Pancreas (tissue), 10 donors: ENCODE measurements at regions not wholly inside any gene's neighbourhood (a gene's known extent, or its start where the extent isn't known, plus 50 kb on each side); places are given as distances from the start of the nearest gene placed in this dataset.

Experiments used
- ATAC-seq, 4 donors: fragments of 200-7000 bp; cut with Tn5 transposase; one replicate each; pipeline versions ENCODE4 v1.8.0 to v1.9.1; 2020; ENCODE audit warnings: mild to moderate bottlenecking in 4 of 4, moderate library complexity in 4 of 4
- DNase-seq, 6 donors: peaks; one replicate each; pipeline ENCODE4 v3.0.0-alpha.2; 2020
- FAIRE-seq: peaks from 2 replicates; lab custom pipeline; 2012; peaks lifted over from hg19 to GRCh38; lab: Jason Lieb, UNC
- H3K27ac ChIP-seq, 4 donors: fragments of 200-600 bp; sonication (generic); 1 replicate in 3 of 4; 2 replicates in 1 of 4; pipeline versions ENCODE4 v1.5.0 to v1.8.0; 2020
- H3K27me3 ChIP-seq, 4 donors: fragments of 200-600 bp; one replicate each; pipeline ENCODE4 v1.8.0; 2021
- H3K36me3 ChIP-seq, 3 donors: fragments of 200-600 bp; sonication (generic) in 1 of 3; one replicate each; pipeline versions ENCODE4 v1.5.0 to v1.8.0; 2020 to 2021
- H3K4me1 ChIP-seq, 3 donors: fragments of 200-600 bp; one replicate each; pipeline ENCODE4 v1.8.0; 2021
- H3K4me3 ChIP-seq, 4 donors: fragments of 200-600 bp; sonication (generic) in 2 of 4; one replicate each; pipeline versions ENCODE4 v1.5.0 to v1.8.0; 2020 to 2021
- H3K9me3 ChIP-seq, 4 donors: fragments of 200-600 bp; one replicate each; pipeline ENCODE4 v1.8.0; 2021
- WGBS, 2 donors: extraction: QIAGEN DNeasy Blood & Tissue Kit; methylation state at CpG; one replicate each; pipeline ENCODE4 v1.1.7; 2013; 5-methylcytosine and 5-hydroxymethylcytosine counted together
- intact Hi-C, 3 donors: fragments of 100-400 bp; cut with DNase I; formaldehyde crosslinking; loops; one replicate each; pipeline versions ENCODE4 v1.11.1 to v1.14.2; 2022
- TF ChIP-seq, protein P1 (sequence below), 4 donors: fragments of 200-600 bp; sonication (generic) in 3 of 4; IDR thresholded peaks; one replicate each; pipeline versions ENCODE4 v1.5.0 to v1.8.0; 2021; ENCODE audit warnings: antibody characterized with exemption in 4 of 4
- donor health status: healthy with polysubstance abuse.
- donor health status: DM: no; HTN: no; CAD: no; lungs with moderate emphysema.
- donor health status: DM: no; HTN: no; CAD: no.
- donor health status: control.
- donor health status: control.
- donor health status: Bipolar disorder and iron deficiency.
- donor health status: DM: yes; HTN: yes; CAD: no.
- donor health status: DM: no; HTN: no; CAD: no.
- donor health status: DM: no; HTN: no; CAD: no.
- donor health status: DM: yes; HTN: yes; CAD: no.

DNA sequence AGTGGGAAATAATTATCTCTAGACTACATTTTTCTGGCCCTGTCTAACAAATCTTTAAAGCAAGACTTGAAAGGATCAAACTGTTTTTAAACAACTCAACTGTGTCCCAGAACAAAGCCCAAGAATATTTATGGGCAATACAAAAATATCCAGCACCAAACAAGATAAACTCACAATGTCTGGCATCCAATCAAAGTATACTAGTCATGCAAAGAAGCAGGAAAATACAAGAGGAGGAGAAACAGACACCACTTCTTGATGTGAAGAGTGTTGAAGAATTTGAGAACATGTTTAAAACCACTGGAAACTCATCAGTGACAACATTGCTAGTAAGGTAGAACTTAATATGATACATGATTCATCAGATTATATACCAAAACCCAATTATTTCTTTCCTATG lies 66.1 kb upstream of the CDC42EP3 start:
- ATAC-seq = no peak
- Histone ChIP-seq H3K9me3 (no peaks in the 10 kb centered on the region), H3K27me3 (no peaks in the 10 kb centered on the region), H3K4me1 (no peaks in the 10 kb centered on the region), H3K4me3 (no peak overlapping the region), H3K27ac (no peak overlapping the region), H3K36me3 (no peaks in the 10 kb centered on the region)
- DNase-seq = no peak
- intact Hi-C loops = no loop called here
- TF ChIP-seq, protein P1, sequence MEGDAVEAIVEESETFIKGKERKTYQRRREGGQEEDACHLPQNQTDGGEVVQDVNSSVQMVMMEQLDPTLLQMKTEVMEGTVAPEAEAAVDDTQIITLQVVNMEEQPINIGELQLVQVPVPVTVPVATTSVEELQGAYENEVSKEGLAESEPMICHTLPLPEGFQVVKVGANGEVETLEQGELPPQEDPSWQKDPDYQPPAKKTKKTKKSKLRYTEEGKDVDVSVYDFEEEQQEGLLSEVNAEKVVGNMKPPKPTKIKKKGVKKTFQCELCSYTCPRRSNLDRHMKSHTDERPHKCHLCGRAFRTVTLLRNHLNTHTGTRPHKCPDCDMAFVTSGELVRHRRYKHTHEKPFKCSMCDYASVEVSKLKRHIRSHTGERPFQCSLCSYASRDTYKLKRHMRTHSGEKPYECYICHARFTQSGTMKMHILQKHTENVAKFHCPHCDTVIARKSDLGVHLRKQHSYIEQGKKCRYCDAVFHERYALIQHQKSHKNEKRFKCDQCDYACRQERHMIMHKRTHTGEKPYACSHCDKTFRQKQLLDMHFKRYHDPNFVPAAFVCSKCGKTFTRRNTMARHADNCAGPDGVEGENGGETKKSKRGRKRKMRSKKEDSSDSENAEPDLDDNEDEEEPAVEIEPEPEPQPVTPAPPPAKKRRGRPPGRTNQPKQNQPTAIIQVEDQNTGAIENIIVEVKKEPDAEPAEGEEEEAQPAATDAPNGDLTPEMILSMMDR (IDR thresholded peaks at IDR 0.05) = no peak
- peak; percentile 71 for FAIRE-seq

DNA sequence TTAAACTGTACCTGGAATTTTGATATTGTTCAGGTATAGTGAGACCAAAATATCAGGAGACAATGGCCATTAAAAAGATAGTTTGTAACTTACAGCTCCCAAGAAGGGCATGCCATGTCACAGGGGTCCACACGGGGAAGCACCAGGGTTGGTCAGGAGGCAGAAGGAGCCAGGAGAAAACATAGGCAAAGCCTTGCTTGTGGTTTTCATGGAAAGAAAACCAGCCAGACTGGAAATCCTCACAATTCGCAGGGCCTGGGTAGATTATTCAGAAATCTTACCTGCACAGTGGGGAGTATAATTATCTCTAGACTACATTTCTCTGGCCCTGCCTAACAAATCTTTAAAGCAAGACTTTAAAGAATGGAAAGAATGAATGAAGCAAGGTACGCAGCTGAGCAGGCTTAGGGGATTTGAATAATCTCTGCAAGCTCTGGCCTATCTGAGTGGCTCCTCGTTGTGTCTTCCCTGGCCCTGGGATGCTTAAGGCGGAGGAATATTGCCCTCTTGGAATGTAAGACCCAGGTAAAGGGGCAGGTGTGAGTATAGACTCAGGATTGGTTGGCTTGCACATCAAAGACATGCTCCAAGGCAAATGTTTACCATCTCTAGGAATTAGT lies 66.9 kb upstream of the CDC42EP3 start:
- FAIRE-seq = no peak

DNA sequence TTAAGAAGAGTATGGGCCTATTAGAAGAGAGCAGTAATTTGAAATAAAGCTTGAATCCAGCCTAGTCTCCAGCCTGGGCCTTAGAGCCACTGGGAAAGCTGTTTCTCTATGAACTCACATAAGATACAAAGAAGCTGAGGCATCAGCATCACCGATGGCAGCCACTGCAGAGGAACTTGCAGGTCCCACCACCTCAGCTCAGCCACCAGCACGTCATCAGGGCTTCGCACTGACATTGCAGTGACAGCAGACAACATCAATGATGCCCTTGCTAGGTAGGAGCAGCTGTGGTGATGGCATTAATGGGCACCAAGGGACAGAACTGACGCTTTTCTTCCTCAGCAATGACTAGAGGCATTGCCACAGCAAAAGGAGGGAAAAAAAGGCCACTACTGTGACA lies 67.7 kb upstream of the CDC42EP3 start:
- Histone ChIP-seq H3K4me3 (no peak overlapping the region), H3K9me3 (no peaks in the 10 kb centered on the region), H3K27ac (no peak overlapping the region), H3K36me3 (no peaks in the 10 kb centered on the region), H3K4me1 (no peaks in the 10 kb centered on the region), H3K27me3 (no peaks in the 10 kb centered on the region)
- TF ChIP-seq, protein P1 (IDR thresholded peaks at IDR 0.05) = no peak
- ATAC-seq (no peak), FAIRE-seq (no peak), DNase-seq (no peak)
- intact Hi-C loops = no loop called here
- WGBS, 2 donors = 93 to 96% methylated on average over 4 of the region's 4 CpGs

More for the DNA sequence above, 66.9 kb upstream of the CDC42EP3 start:
- Histone ChIP-seq H3K4me1 (no peaks in the 10 kb centered on the region), H3K27ac (no peak overlapping the region), H3K4me3 (no peak overlapping the region), H3K9me3 (no peaks in the 10 kb centered on the region), H3K27me3 (no peaks in the 10 kb centered on the region), H3K36me3 (no peaks in the 10 kb centered on the region)
- WGBS, 2 donors = 74 to 77% methylated on average over 5 of the region's 5 CpGs
- DNase-seq (no peak), ATAC-seq (no peak)
- TF ChIP-seq, protein P1 (IDR thresholded peaks at IDR 0.05) = no peak
- intact Hi-C loops = no loop called here

DNA sequence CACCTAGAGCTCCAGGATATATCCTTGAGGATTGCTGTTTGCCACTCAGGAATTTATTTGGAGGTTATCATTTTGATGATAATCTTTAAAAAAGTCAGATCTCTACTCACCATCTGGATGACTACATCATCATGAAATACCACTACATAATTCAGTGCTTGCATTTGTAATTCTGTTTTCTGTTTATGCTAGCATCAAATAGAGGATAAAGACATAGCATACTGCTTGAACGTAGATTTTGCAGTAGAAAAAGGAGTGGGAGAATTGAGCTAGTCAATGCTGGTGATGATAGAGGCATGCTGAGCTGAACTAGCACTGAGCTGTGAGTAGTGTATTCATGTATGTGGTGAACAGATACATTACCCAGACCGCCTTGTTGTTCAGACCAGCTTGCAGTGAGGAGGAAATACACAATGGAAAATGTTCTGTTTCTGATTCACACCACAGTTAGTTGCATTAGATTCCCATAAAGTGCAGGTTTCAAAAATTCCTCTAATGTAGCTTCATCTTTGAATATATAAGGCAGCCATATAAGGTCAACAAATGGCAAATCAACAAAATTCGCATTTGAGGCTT lies 68.8 kb upstream of the CDC42EP3 start:
- H3K9me3 ChIP-seq = no peaks in the 10 kb centered on the region
- no peak for FAIRE-seq
- ATAC-seq = no peak
- 74 to 79% methylated on average over 3 of the region's 3 CpGs for WGBS, 2 donors
- no peaks in the 10 kb centered on the region for H3K36me3 ChIP-seq
- H3K27ac ChIP-seq = no peak overlapping the region
- no peaks in the 10 kb centered on the region for H3K27me3 ChIP-seq
- DNase-seq = no peak
- H3K4me3 ChIP-seq = no peak overlapping the region
- no peaks in the 10 kb centered on the region for H3K4me1 ChIP-seq
- intact Hi-C loops = no loop called here
- TF ChIP-seq, protein P1 (IDR thresholded peaks at IDR 0.05) = no peak

DNA sequence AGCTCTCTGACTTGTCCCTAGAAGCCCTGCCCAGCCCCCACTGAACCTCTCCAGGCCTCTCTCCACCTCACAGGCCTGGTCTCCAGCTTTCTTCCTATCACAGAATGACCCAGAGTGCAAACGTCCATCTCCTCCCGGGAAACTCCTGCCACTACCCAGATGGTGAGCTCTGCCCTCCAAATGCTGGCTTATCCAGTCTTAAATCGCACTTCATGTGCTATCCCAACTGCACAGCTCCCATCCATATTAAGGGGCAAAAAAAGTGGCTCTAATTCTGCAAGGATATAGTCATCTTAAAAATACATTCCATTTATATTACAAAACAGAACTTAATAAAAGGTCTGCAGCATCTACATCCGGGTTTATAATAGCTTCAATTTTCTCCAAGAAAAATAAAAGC lies 70.8 kb upstream of the CDC42EP3 start:
- H3K9me3 ChIP-seq = no peaks in the 10 kb centered on the region
- no peak overlapping the region for H3K27ac ChIP-seq
- no peaks in the 10 kb centered on the region for H3K27me3 ChIP-seq
- H3K4me3 ChIP-seq = no peak overlapping the region
- TF ChIP-seq, protein P1 (IDR thresholded peaks at IDR 0.05) = no peak
- H3K36me3 ChIP-seq = no peaks in the 10 kb centered on the region
- H3K4me1 ChIP-seq = no peaks in the 10 kb centered on the region
- FAIRE-seq (no peak), ATAC-seq (no peak), DNase-seq (no peak)
- intact Hi-C loops = no loop called here
- WGBS, 2 donors = 41 to 56% methylated on average over 4 of the region's 4 CpGs
